ENCODE measurements at regions not wholly inside any gene's neighbourhood (a gene's known extent, or its start where the extent isn't known, plus 50 kb on each side); places are given as distances from the start of the nearest gene placed in this dataset.
"Not testable (repeated sequence)": the region's sequence is repeated elsewhere in the genome, so short reads cannot be mapped to it uniquely, and the experiment has no call there.

DNA sequence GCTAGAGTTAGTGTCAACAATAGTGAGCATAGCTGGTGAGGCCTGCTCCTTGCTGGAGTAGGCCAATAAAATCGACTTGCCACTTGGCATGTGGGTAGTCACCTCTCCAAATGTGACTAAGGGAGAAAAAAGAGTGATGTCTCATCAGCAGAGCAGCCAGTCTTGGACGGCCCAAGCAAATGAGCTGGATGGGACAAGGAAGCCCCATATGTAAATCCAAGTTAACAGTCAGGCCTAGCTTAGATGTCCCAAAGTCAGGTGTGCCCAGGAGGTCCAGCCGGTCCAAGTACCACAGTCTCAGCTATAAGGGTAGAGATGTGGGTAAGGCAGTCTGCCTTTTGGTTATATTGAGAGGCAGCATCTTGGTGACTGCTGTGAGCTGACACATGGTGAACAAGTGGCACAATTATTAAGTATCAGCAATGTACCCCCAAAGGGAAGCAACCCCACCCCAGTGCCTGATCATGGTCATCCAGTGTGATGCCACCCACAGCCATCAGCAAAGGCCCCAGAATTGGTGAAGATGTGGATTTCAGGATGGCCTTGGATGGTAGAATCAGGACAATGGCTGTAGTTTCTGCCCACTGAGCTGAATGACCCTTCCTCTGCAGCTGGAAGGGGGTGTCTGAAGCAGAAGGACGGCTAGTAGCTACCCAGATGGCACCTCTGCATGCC is 83.4 kb downstream of the TNFRSF13B start:
- Mint-ChIP-seq H3K36me3 (ENCODE audit: low read depth) (no peaks in the 10 kb centered on the region), H3K27ac (no peak overlapping the region), H3K4me1 (no peaks in the 10 kb centered on the region), H3K27me3 (ENCODE audit: low read depth) (peaks cover 12% of the 10 kb centered on the region), H3K4me3 (no peak overlapping the region), H3K9me3 (no peaks in the 10 kb centered on the region)
- TF ChIP-seq, protein P1, sequence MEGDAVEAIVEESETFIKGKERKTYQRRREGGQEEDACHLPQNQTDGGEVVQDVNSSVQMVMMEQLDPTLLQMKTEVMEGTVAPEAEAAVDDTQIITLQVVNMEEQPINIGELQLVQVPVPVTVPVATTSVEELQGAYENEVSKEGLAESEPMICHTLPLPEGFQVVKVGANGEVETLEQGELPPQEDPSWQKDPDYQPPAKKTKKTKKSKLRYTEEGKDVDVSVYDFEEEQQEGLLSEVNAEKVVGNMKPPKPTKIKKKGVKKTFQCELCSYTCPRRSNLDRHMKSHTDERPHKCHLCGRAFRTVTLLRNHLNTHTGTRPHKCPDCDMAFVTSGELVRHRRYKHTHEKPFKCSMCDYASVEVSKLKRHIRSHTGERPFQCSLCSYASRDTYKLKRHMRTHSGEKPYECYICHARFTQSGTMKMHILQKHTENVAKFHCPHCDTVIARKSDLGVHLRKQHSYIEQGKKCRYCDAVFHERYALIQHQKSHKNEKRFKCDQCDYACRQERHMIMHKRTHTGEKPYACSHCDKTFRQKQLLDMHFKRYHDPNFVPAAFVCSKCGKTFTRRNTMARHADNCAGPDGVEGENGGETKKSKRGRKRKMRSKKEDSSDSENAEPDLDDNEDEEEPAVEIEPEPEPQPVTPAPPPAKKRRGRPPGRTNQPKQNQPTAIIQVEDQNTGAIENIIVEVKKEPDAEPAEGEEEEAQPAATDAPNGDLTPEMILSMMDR (IDR thresholded peaks at IDR 0.05; ENCODE audit: unreplicated experiment in 3 of 3) = no peak

DNA sequence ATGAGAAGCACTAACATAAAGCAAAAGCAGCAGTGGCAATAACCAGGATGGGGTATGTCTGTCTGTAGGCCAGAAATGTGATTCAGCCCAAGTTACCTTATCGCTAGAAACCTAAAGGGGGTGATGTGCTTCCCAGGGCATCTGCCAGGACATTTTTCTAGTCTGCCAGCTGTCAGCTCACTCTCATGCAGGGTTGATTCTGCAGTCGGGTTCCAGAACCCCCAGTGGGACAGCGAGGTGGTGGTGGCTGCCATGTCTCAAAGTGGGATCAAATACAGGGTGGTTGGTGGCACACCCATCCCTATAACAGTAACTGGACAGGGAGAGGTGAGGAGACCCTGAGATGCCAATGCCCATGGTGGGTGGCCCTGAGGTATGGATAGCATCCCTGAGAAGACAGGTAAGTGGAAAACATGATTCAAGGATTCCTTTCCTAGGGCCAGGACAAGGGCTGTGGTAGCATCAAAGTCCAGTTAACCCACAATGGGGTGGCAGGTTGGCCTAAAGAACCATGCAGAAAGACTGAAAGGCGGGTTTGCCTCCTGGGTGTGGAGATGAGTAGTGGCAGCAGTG is 84.3 kb downstream of the TNFRSF13B start:
- Mint-ChIP-seq H3K9me3 (no peaks in the 10 kb centered on the region), H3K4me3 (no peak overlapping the region), H3K4me1 (no peaks in the 10 kb centered on the region), H3K27ac (no peak overlapping the region), H3K36me3 (ENCODE audit: low read depth) (no peaks in the 10 kb centered on the region), H3K27me3 (ENCODE audit: low read depth) (peaks cover 12% of the 10 kb centered on the region)
- TF ChIP-seq, protein P1 (IDR thresholded peaks at IDR 0.05; ENCODE audit: unreplicated experiment in 3 of 3) = no peak

DNA sequence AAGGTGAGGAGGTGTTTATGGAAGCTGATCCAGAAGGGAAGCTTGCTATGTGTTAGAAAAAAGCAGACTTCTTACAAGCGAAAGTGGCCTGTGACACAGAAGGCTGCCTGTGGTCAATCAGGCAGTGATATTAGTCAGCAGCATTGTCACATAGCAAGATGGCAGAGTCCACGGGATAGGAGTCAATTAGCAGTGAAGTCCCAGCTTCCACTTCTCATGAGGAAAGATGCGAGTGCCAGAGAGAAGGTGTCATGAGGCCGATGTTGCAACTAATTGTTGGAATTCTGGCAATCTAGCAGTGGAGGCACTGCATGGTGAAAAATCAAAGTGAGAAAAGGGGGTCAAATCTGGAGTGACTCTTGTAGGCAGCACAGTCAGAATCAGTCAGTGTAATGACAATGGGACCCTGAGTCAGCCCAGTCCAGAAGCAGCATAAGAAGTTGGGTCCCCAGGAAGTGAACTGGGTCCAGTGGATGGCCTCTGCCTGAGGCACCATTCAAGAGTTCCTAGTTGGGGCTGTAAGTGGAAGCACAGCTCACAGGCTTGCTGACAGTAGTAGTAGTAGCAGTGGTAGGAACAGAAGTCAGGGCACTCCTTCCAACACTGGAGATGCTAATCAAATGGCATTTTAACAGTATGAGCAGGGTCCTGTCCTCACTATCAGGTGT is 85.1 kb downstream of the TNFRSF13B start:
- TF ChIP-seq, protein P1 (IDR thresholded peaks at IDR 0.05; ENCODE audit: unreplicated experiment in 3 of 3) = no peak
- H3K4me3 Mint-ChIP-seq = no peak overlapping the region
- peaks cover 15% of the 10 kb centered on the region for H3K27me3 Mint-ChIP-seq (ENCODE audit: low read depth)
- no peaks in the 10 kb centered on the region for H3K9me3 Mint-ChIP-seq
- no peak overlapping the region for H3K27ac Mint-ChIP-seq
- H3K36me3 Mint-ChIP-seq (ENCODE audit: low read depth) = no peaks in the 10 kb centered on the region
- no peaks in the 10 kb centered on the region for H3K4me1 Mint-ChIP-seq

DNA sequence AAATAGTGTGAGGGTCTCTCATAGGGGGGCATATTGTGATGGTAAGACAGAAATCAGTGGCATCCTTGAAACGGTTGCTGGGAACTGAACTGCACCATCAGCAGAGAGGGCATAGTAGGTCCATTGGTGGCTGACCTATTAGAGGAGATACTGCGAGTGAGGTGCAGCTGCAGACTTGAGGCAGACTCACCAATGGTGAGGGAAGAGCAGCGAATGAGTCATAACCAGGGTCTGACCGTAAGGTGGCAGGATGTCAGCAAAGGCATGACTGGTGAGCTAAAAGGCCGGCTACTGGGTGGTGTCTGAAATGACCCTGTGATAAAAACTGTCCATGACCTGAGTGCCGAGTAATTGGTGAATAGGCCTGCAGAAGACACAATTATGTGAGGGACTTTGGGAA is 86.7 kb downstream of the TNFRSF13B start:
- H3K4me3 Mint-ChIP-seq; H3K9me3 Mint-ChIP-seq; H3K4me1 Mint-ChIP-seq; H3K27ac Mint-ChIP-seq; H3K36me3 Mint-ChIP-seq (ENCODE audit: low read depth): not testable (repeated sequence)
- H3K27me3 Mint-ChIP-seq (ENCODE audit: low read depth) = peaks cover 11% of the 10 kb centered on the region

DNA sequence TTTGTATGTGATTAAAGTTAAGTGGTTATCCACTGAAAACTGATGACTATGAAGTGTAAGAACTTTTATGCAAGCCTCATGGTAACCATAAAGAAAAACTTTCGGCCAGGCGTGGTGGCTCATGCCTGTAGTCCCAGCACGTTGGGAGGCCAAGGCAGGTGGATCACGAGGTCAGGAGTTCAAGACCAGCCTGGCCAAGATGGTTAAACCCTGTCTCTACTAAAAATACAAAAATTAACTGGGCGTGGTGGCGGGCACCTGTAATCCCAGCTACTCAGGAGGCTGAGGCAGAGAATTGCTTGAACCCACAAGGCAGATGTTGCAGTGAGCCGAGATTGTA is 89.0 kb downstream of the TNFRSF13B start:
- not testable (repeated sequence) for H3K27me3 Mint-ChIP-seq (ENCODE audit: low read depth); H3K9me3 Mint-ChIP-seq; H3K36me3 Mint-ChIP-seq (ENCODE audit: low read depth); H3K4me3 Mint-ChIP-seq; H3K27ac Mint-ChIP-seq; H3K4me1 Mint-ChIP-seq

DNA sequence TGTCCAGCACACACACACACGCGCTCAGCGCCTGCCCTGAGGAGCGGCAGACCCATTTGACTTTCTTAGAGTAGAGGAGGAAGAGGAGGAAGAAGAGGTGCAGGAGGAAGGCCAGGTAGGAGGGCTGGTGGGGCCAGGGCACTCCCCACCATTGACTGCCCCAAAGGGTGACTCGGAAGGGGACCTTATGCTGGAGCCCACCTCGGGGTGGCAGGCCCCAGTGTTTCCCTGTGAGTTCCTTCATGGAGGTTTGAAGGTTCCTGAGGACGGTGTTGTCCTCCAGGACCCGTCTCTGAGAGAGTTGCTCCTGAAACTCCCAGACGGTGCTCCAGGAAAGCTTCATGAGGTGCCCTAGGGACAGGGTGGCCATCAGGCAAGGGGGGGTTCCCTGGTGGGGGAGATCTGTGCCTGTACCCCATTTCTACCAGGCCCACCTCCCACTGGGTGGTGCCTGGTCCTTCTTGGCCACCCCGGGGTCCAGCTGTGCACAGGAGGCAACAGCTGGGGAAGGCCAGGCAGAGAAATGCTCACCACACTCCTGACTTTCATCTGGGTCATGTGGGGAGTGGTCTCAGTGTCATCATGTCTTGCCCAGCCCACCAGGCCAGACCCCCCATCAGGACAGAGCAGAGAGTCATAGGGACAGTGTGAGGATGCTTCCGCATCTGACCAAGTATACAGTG is 89.5 kb downstream of the TNFRSF13B start:
- H3K4me3 Mint-ChIP-seq = no peak overlapping the region
- TF ChIP-seq, protein P1 (IDR thresholded peaks at IDR 0.05; ENCODE audit: unreplicated experiment in 3 of 3) = no peak
- H3K4me1 Mint-ChIP-seq = no peaks in the 10 kb centered on the region
- H3K27me3 Mint-ChIP-seq (ENCODE audit: low read depth) = peaks cover 4% of the 10 kb centered on the region
- peaks cover 4% of the 10 kb centered on the region for H3K9me3 Mint-ChIP-seq
- H3K27ac Mint-ChIP-seq = no peak overlapping the region
- no peaks in the 10 kb centered on the region for H3K36me3 Mint-ChIP-seq (ENCODE audit: low read depth)
